Ascending aorta (tissue), 2 donors: ENCODE measurements at regions not wholly inside any gene's neighbourhood (a gene's known extent, or its start where the extent isn't known, plus 50 kb on each side); places are given as distances from the start of the nearest gene placed in this dataset.

Experiments
- DNase-seq, 2 donors: peaks; one replicate each; pipeline ENCODE4 v3.0.0-alpha.2; 2019; ENCODE audit warnings: low spot score in 2 of 2
- H3K27ac ChIP-seq, 2 donors: fragments of 200-600 bp; sonication (generic); one replicate each; pipeline ENCODE4 v1.5.1; 2016 to 2017; ENCODE audit warnings: mild to moderate bottlenecking in 1 of 2
- H3K27me3 ChIP-seq: fragments of 200-600 bp; sonication (generic); one replicate; pipeline ENCODE4 v1.5.1; 2017
- H3K36me3 ChIP-seq, 2 donors: fragments of 200-600 bp; sonication (generic); one replicate each; pipeline ENCODE4 v1.5.1; 2016
- H3K4me1 ChIP-seq, 2 donors: fragments of 200-600 bp; sonication (generic); one replicate each; pipeline ENCODE4 v1.5.1; 2016 to 2017; ENCODE audit warnings: mild to moderate bottlenecking in 1 of 2
- H3K4me3 ChIP-seq, 2 donors: fragments of 200-600 bp; sonication (generic); one replicate each; pipeline ENCODE4 v1.5.1; 2016 to 2017; ENCODE audit warnings: mild to moderate bottlenecking in 1 of 2
- H3K9me3 ChIP-seq, 2 donors: fragments of 200-600 bp; sonication (generic); one replicate each; pipeline ENCODE4 v1.5.1; 2016
- CTCF ChIP-seq, 3 experiments: fragments of 200-600 bp in 2 of 3; fragments of 450-650 bp in 1 of 3; sonication (generic) in 2 of 3; IDR thresholded peaks; one replicate each; pipeline ENCODE4 v1.5.1; 2016 to 2019; ENCODE audit warnings: antibody characterized with exemption in 3 of 3, mild to moderate bottlenecking in 1 of 3, moderate library complexity in 1 of 3
- intact Hi-C: fragments of 100-400 bp; cut with DNase I; formaldehyde crosslinking; loops from one replicate; pipeline ENCODE4 v1.15.1; 2023

GRCh38 chr7:131139462-131139861, 188.2 kb upstream of the MKLN1 start:
- Histone ChIP-seq H3K9me3 (no peaks in the 10 kb centered on the region), H3K27me3 (no peaks in the 10 kb centered on the region), H3K4me3 (no peak overlapping the region), H3K36me3 (no peaks in the 10 kb centered on the region), H3K4me1 (no peaks in the 10 kb centered on the region), H3K27ac (no peak overlapping the region)
- TF ChIP-seq CTCF (IDR thresholded peaks at IDR 0.05): no peak
- intact Hi-C loops: no loop called here
- no peak for DNase-seq

- Histone ChIP-seq H3K4me3 (no peak overlapping the region), H3K36me3 (no peaks in the 10 kb centered on the region), H3K27me3 (no peaks in the 10 kb centered on the region), H3K27ac (no peak overlapping the region), H3K4me1 (no peaks in the 10 kb centered on the region), H3K9me3 (no peaks in the 10 kb centered on the region)
- no peak for TF ChIP-seq CTCF (IDR thresholded peaks at IDR 0.05)
- no peak for DNase-seq
- intact Hi-C loops: no loop called here
Observed at GRCh38 chr7:131141443-131141967, 186.2 kb upstream of the MKLN1 start.

GRCh38 chr7:131143869-131144268, 183.8 kb upstream of the MKLN1 start:
- no peak overlapping the region for H3K4me3 ChIP-seq
- no peak overlapping the region for H3K27ac ChIP-seq
- no peak for TF ChIP-seq CTCF (IDR thresholded peaks at IDR 0.05)
- intact Hi-C loops: no loop called here
- no peak for DNase-seq
- no peaks in the 10 kb centered on the region for H3K9me3 ChIP-seq
- no peaks in the 10 kb centered on the region for H3K27me3 ChIP-seq
- no peaks in the 10 kb centered on the region for H3K36me3 ChIP-seq
- H3K4me1 ChIP-seq: no peaks in the 10 kb centered on the region

- no peaks in the 10 kb centered on the region for H3K4me1 ChIP-seq
- no peaks in the 10 kb centered on the region for H3K27me3 ChIP-seq
- H3K9me3 ChIP-seq: no peaks in the 10 kb centered on the region
- H3K27ac ChIP-seq: no peak overlapping the region
- H3K36me3 ChIP-seq: no peaks in the 10 kb centered on the region
- no peak overlapping the region for H3K4me3 ChIP-seq
- intact Hi-C loops: no loop called here
- no peak for DNase-seq
- no peak for TF ChIP-seq CTCF (IDR thresholded peaks at IDR 0.05)
Observed at GRCh38 chr7:131145026-131145425, 182.7 kb upstream of the MKLN1 start.

GRCh38 chr7:131145770-131146169, 181.9 kb upstream of the MKLN1 start:
- DNase-seq: no peak
- Histone ChIP-seq H3K27me3 (no peaks in the 10 kb centered on the region), H3K9me3 (no peaks in the 10 kb centered on the region), H3K4me3 (no peak overlapping the region), H3K27ac (no peak overlapping the region), H3K4me1 (no peaks in the 10 kb centered on the region), H3K36me3 (no peaks in the 10 kb centered on the region)
- no peak for TF ChIP-seq CTCF (IDR thresholded peaks at IDR 0.05)
- intact Hi-C loops: no loop called here

- intact Hi-C loops: no loop called here
- no peaks in the 10 kb centered on the region for H3K27me3 ChIP-seq
- H3K4me1 ChIP-seq: no peaks in the 10 kb centered on the region
- no peak for TF ChIP-seq CTCF (IDR thresholded peaks at IDR 0.05)
- no peaks in the 10 kb centered on the region for H3K36me3 ChIP-seq
- H3K27ac ChIP-seq: no peak overlapping the region
- H3K4me3 ChIP-seq: no peak overlapping the region
- no peaks in the 10 kb centered on the region for H3K9me3 ChIP-seq
- DNase-seq: no peak
Observed at GRCh38 chr7:131147604-131148003, 180.1 kb upstream of the MKLN1 start.
